ENCODE measurements at regions not wholly inside any gene's neighbourhood (a gene's known extent, or its start where the extent isn't known, plus 50 kb on each side); places are given as distances from the start of the nearest gene placed in this dataset.
A peak's percentile ranks its signal among the peaks of the same experiment; 100 is the strongest.

- no peaks in the 10 kb centered on the region for H3K36me3 Mint-ChIP-seq (ENCODE audit: insufficient read depth, unreplicated experiment)
- H3K9me3 ChIP-seq = no peaks in the 10 kb centered on the region
- no peaks in the 10 kb centered on the region for H3K36me3 ChIP-seq (ENCODE audit: control insufficient read depth, insufficient read depth, low read length)
- H3K4me3 ChIP-seq (ENCODE audit: low read depth, low read length) = no peak overlapping the region
- intact Hi-C loops (cut with micrococcal nuclease; ENCODE audit: unreplicated experiment) = no loop called here
- H3K27me3 Mint-ChIP-seq (ENCODE audit: insufficient read depth, unreplicated experiment) = peaks cover 7% of the 10 kb centered on the region
- ChIA-PET CTCF (no interaction called here), POLR2A (no interaction called here)
- no peaks in the 10 kb centered on the region for H3K4me1 ChIP-seq
- TF ChIP-seq CTCF (IDR thresholded peaks at IDR 0.05; ENCODE audit: insufficient read depth in 1 of 2, low read depth in 1 of 2, low read length in 1 of 2, severe bottlenecking in 1 of 2, unreplicated experiment in 1 of 2) = no peak
- no peaks in the 10 kb centered on the region for H3K27me3 ChIP-seq (replicated peaks; ENCODE audit: control insufficient read depth, insufficient read depth, low read length)
- BruUV-seq (replicated peaks) = no TSS peak
- H3K27ac Mint-ChIP-seq (ENCODE audit: unreplicated experiment) = no peak overlapping the region
- peaks cover 10% of the 10 kb centered on the region for H3K9me3 Mint-ChIP-seq (ENCODE audit: unreplicated experiment)
- peaks cover 5% of the 10 kb centered on the region for H3K4me1 Mint-ChIP-seq (ENCODE audit: low read depth, unreplicated experiment)
- DNase-seq = peak in 1 of 2 experiments; percentile 45
- no peak overlapping the region for H3K4me3 Mint-ChIP-seq (ENCODE audit: unreplicated experiment)
Measured at GRCh38 chr5:74017112-74017511, 391.1 kb downstream of the ARHGEF28 start.

- no peak for DNase-seq
- Histone ChIP-seq H3K27me3 (replicated peaks; ENCODE audit: control insufficient read depth, insufficient read depth, low read length) (no peaks in the 10 kb centered on the region), H3K9me3 (no peaks in the 10 kb centered on the region), H3K36me3 (ENCODE audit: control insufficient read depth, insufficient read depth, low read length) (no peaks in the 10 kb centered on the region), H3K4me3 (ENCODE audit: low read depth, low read length) (no peak overlapping the region), H3K4me1 (no peaks in the 10 kb centered on the region)
- no peak overlapping the region for H3K27ac Mint-ChIP-seq (ENCODE audit: unreplicated experiment)
- POLR2A ChIA-PET = no interaction called here
- H3K36me3 Mint-ChIP-seq (ENCODE audit: insufficient read depth, unreplicated experiment) = no peaks in the 10 kb centered on the region
- CTCF ChIA-PET = interaction anchor here (0.7 kb wide), 1 partner anchor 73 kb away, joined by 5 read pairs; no protein-coding TSS in a partner anchor
- peaks cover 10% of the 10 kb centered on the region for H3K9me3 Mint-ChIP-seq (ENCODE audit: unreplicated experiment)
- no TSS peak for BruUV-seq (replicated peaks)
- no peak overlapping the region for H3K4me3 Mint-ChIP-seq (ENCODE audit: unreplicated experiment)
- H3K4me1 Mint-ChIP-seq (ENCODE audit: low read depth, unreplicated experiment) = peaks cover 5% of the 10 kb centered on the region
- intact Hi-C loops (cut with micrococcal nuclease; ENCODE audit: unreplicated experiment) = no loop called here
- H3K27me3 Mint-ChIP-seq (ENCODE audit: insufficient read depth, unreplicated experiment) = peaks cover 7% of the 10 kb centered on the region
- no peak for TF ChIP-seq CTCF (IDR thresholded peaks at IDR 0.05; ENCODE audit: insufficient read depth in 1 of 2, low read depth in 1 of 2, low read length in 1 of 2, severe bottlenecking in 1 of 2, unreplicated experiment in 1 of 2)
Measured at GRCh38 chr5:74016373-74016772, 390.4 kb downstream of the ARHGEF28 start.

- Mint-ChIP-seq H3K4me3 (ENCODE audit: unreplicated experiment) (no peak overlapping the region), H3K27ac (ENCODE audit: unreplicated experiment) (no peak overlapping the region), H3K4me1 (ENCODE audit: low read depth, unreplicated experiment) (peaks cover 5% of the 10 kb centered on the region), H3K9me3 (ENCODE audit: unreplicated experiment) (peaks cover 10% of the 10 kb centered on the region), H3K27me3 (ENCODE audit: insufficient read depth, unreplicated experiment) (peaks cover 7% of the 10 kb centered on the region), H3K36me3 (ENCODE audit: insufficient read depth, unreplicated experiment) (no peaks in the 10 kb centered on the region)
- intact Hi-C loops (cut with micrococcal nuclease; ENCODE audit: unreplicated experiment) = no loop called here
- ChIA-PET POLR2A (no interaction called here), CTCF (interaction anchor here (0.7 kb wide), 1 partner anchor 74 kb away, joined by 5 read pairs; no protein-coding TSS in a partner anchor)
- Histone ChIP-seq H3K4me3 (ENCODE audit: low read depth, low read length) (no peak overlapping the region), H3K4me1 (no peaks in the 10 kb centered on the region), H3K9me3 (no peaks in the 10 kb centered on the region), H3K27me3 (replicated peaks; ENCODE audit: control insufficient read depth, insufficient read depth, low read length) (no peaks in the 10 kb centered on the region), H3K36me3 (ENCODE audit: control insufficient read depth, insufficient read depth, low read length) (no peaks in the 10 kb centered on the region)
- no TSS peak for BruUV-seq (replicated peaks)
- TF ChIP-seq CTCF (IDR thresholded peaks at IDR 0.05; ENCODE audit: insufficient read depth in 1 of 2, low read depth in 1 of 2, low read length in 1 of 2, severe bottlenecking in 1 of 2, unreplicated experiment in 1 of 2) = no peak
- DNase-seq = no peak
Measured at GRCh38 chr5:74015716-74016115, 389.7 kb downstream of the ARHGEF28 start.
